OCI-LY3 (cell line): ENCODE measurements at regions not wholly inside any gene's neighbourhood (a gene's known extent, or its start where the extent isn't known, plus 50 kb on each side); places are given as distances from the start of the nearest gene placed in this dataset.

Source experiments
- H2AFZ ChIP-seq: fragments of 200-600, 300-600 bp; shearing (Covaris generic); 2 replicates; pipeline ENCODE4 v1.6.0; 2014; ENCODE audit warnings: antibody characterized with exemption, low read depth, low read length
- H3K27ac ChIP-seq: fragments of 200-600, 300-600 bp; sonication (generic); 2 replicates; pipeline ENCODE4 v1.5.1; 2014; ENCODE audit warnings: mild to moderate bottlenecking, low read length, moderate library complexity, mixed read lengths
- H3K27me3 ChIP-seq: fragments of 200-600, 300-600 bp; sonication (generic); 2 replicates; pipeline ENCODE4 v1.6.1; 2014; ENCODE audit warnings: low read depth, low read length, mixed read lengths
- H3K36me3 ChIP-seq: fragments of 200-600, 300-600 bp; sonication (generic); replicated peaks from 2 replicates; pipeline ENCODE3; 2014; ENCODE audit warnings: low read depth, low read length, mixed read lengths
- H3K4me1 ChIP-seq: fragments of 300-600, 200-600 bp; sonication (generic); 2 replicates; pipeline ENCODE4 v1.6.1; 2014; ENCODE audit warnings: low read length, mixed read lengths
- H3K4me2 ChIP-seq: fragments of 200-600, 300-600 bp; sonication (generic); 2 replicates; pipeline ENCODE4 v1.6.1; 2014; ENCODE audit warnings: low read length, mixed read lengths
- H3K4me3 ChIP-seq: fragments of 300-600, 200-600 bp; sonication (generic); 2 replicates; pipeline ENCODE4 v1.5.1; 2014; ENCODE audit warnings: antibody characterized with exemption, mild to moderate bottlenecking, low read length, moderate library complexity
- H3K79me2 ChIP-seq: fragments of 300-600, 200-600 bp; shearing (Covaris generic); 2 replicates; pipeline ENCODE4 v1.6.1; 2014; ENCODE audit warnings: mild to moderate bottlenecking, low read length, mixed read lengths
- H3K9ac ChIP-seq: fragments of 300-600, 200-600 bp; shearing (Covaris generic); 2 replicates; pipeline ENCODE4 v1.6.0; 2014; ENCODE audit warnings: mild to moderate bottlenecking, low read length, moderate library complexity
- H3K9me3 ChIP-seq: fragments of 200-600, 300-600 bp; shearing (Covaris generic); 2 replicates; pipeline ENCODE4 v1.6.1; 2014; ENCODE audit warnings: low read length, mixed read lengths; ENCODE audit not compliant: insufficient read depth
- H4K20me1 ChIP-seq: fragments of 200-600, 300-600 bp; sonication (generic); 2 replicates; pipeline ENCODE4 v1.6.1; 2016; ENCODE audit warnings: low read length, mixed read lengths; ENCODE audit not compliant: insufficient read depth
- CTCF ChIP-seq: fragments of 200-600, 300-600 bp; sonication (generic); IDR thresholded peaks from 2 replicates; pipeline ENCODE4 v1.5.1; 2014; ENCODE audit warnings: antibody characterized with exemption, low read length, low read depth
- EZH2phosphoT487 ChIP-seq: fragments of 200-600 bp; shearing (Covaris generic); IDR thresholded peaks from 2 replicates; pipeline ENCODE4 v1.6.1; 2018; ENCODE audit warnings: antibody characterized with exemption, mixed run types, low read depth

- no peak overlapping the region for H3K27ac ChIP-seq
- H3K9me3 ChIP-seq: no peaks in the 10 kb centered on the region
- H3K27me3 ChIP-seq: no peaks in the 10 kb centered on the region
- no peak overlapping the region for H3K9ac ChIP-seq
- H4K20me1 ChIP-seq: no peaks in the 10 kb centered on the region
- no peak overlapping the region for H2AFZ ChIP-seq
- H3K4me1 ChIP-seq: peaks cover 5% of the 10 kb centered on the region
- H3K4me3 ChIP-seq: no peak overlapping the region
- H3K36me3 ChIP-seq: no peaks in the 10 kb centered on the region
- no peak overlapping the region; the same call in 1 of the 2 replicates for H3K4me2 ChIP-seq
- H3K79me2 ChIP-seq: no peaks in the 10 kb centered on the region
- TF ChIP-seq EZH2phosphoT487 (no peak), CTCF (no peak)
Observed at GRCh38 chr6:147737115-147737514, 228.6 kb downstream of the SAMD5 start.

GRCh38 chr6:147738099-147738498, 229.6 kb downstream of the SAMD5 start:
- no peaks in the 10 kb centered on the region for H4K20me1 ChIP-seq
- H3K79me2 ChIP-seq: no peaks in the 10 kb centered on the region
- no peak overlapping the region for H3K9ac ChIP-seq
- no peak overlapping the region for H2AFZ ChIP-seq
- no peak for TF ChIP-seq CTCF
- no peak for TF ChIP-seq EZH2phosphoT487
- no peaks in the 10 kb centered on the region for H3K27me3 ChIP-seq
- no peaks in the 10 kb centered on the region for H3K36me3 ChIP-seq
- peaks cover 5% of the 10 kb centered on the region for H3K4me1 ChIP-seq
- no peak overlapping the region for H3K4me2 ChIP-seq
- no peak overlapping the region for H3K4me3 ChIP-seq
- no peak overlapping the region for H3K27ac ChIP-seq
- no peaks in the 10 kb centered on the region for H3K9me3 ChIP-seq

GRCh38 chr6:147738516-147739162, 230.1 kb downstream of the SAMD5 start:
- no peaks in the 10 kb centered on the region for H3K9me3 ChIP-seq
- H4K20me1 ChIP-seq: no peaks in the 10 kb centered on the region
- no peak overlapping the region for H2AFZ ChIP-seq
- no peak overlapping the region for H3K4me2 ChIP-seq
- H3K4me1 ChIP-seq: peaks cover 5% of the 10 kb centered on the region
- H3K4me3 ChIP-seq: no peak overlapping the region
- no peaks in the 10 kb centered on the region for H3K79me2 ChIP-seq
- no peak overlapping the region for H3K9ac ChIP-seq
- H3K27ac ChIP-seq: no peak overlapping the region
- TF ChIP-seq EZH2phosphoT487 (no peak), CTCF (no peak)
- H3K36me3 ChIP-seq: no peaks in the 10 kb centered on the region
- no peaks in the 10 kb centered on the region for H3K27me3 ChIP-seq

- no peak overlapping the region for H3K9ac ChIP-seq
- no peak overlapping the region for H3K4me3 ChIP-seq
- no peaks in the 10 kb centered on the region for H3K79me2 ChIP-seq
- no peak overlapping the region for H3K27ac ChIP-seq
- H3K9me3 ChIP-seq: no peaks in the 10 kb centered on the region
- no peak overlapping the region for H3K4me2 ChIP-seq
- H4K20me1 ChIP-seq: no peaks in the 10 kb centered on the region
- H3K4me1 ChIP-seq: peaks cover 5% of the 10 kb centered on the region
- TF ChIP-seq EZH2phosphoT487: no peak
- TF ChIP-seq CTCF: no peak
- H2AFZ ChIP-seq: no peak overlapping the region
- H3K36me3 ChIP-seq: no peaks in the 10 kb centered on the region
- H3K27me3 ChIP-seq: no peaks in the 10 kb centered on the region
Observed at GRCh38 chr6:147740326-147740725, 231.8 kb downstream of the SAMD5 start.
